Thyroid gland (tissue), 4 donors: ENCODE measurements at regions not wholly inside any gene's neighbourhood (a gene's known extent, or its start where the extent isn't known, plus 50 kb on each side); places are given as distances from the start of the nearest gene placed in this dataset.

Experiments used
- DNase-seq, 2 donors: peaks; one replicate each; pipeline ENCODE4 v3.0.0-alpha.2; 2019
- H3K27ac ChIP-seq, 3 donors: fragments of 200-600 bp; sonication (generic); 1 replicate in 2 of 3; 2 replicates in 1 of 3; pipeline ENCODE4 v1.5.1; 2016 to 2019; ENCODE audit warnings: mild to moderate bottlenecking in 1 of 3, moderate library complexity in 1 of 3
- H3K27me3 ChIP-seq: fragments of 200-600 bp; sonication (generic); one replicate; pipeline ENCODE4 v1.5.1; 2019
- H3K36me3 ChIP-seq, 2 donors: fragments of 200-600 bp; sonication (generic); one replicate each; pipeline ENCODE4 v1.5.1; 2016 to 2019
- H3K4me1 ChIP-seq, 2 donors: fragments of 200-600 bp; sonication (generic); one replicate each; pipeline ENCODE4 v1.5.1; 2017 to 2019
- H3K4me3 ChIP-seq, 3 donors: fragments of 200-600 bp; sonication (generic); replicated peaks in 1 of 3; 1 replicate in 2 of 3; 2 replicates in 1 of 3; pipeline ENCODE4 v1.5.1; 2016; ENCODE audit warnings: mild to moderate bottlenecking in 1 of 3
- H3K9me3 ChIP-seq: fragments of 200-600 bp; sonication (generic); one replicate; pipeline ENCODE4 v1.5.1; 2017
- CTCF ChIP-seq, 6 experiments: fragments of 200-600 bp in 3 of 6; fragments of 450-650 bp in 3 of 6; sonication (generic) in 3 of 6; IDR thresholded peaks; one replicate each; pipeline ENCODE4 v1.5.1; 2016 to 2019; ENCODE audit warnings: antibody characterized with exemption in 6 of 6, mild to moderate bottlenecking in 2 of 6, inconsistent platforms in 1 of 6, moderate library complexity in 1 of 6
- POLR2A ChIP-seq, 2 donors: fragments of 450-650 bp; IDR thresholded peaks; one replicate each; pipeline ENCODE4 v1.6.1; 2017; ENCODE audit warnings: antibody characterized with exemption in 2 of 2, mild to moderate bottlenecking in 2 of 2, moderate library complexity in 1 of 2
- WGBS, 2 donors: methylation state at CpG; one replicate each; pipeline ENCODE4 v1.1.5; 2017; 5-methylcytosine and 5-hydroxymethylcytosine counted together
- intact Hi-C: fragments of 100-400 bp; cut with DNase I; formaldehyde crosslinking; loops from one replicate; pipeline ENCODE4 v1.15.1; 2023

GRCh38 chr13:32828711-32829110 lies 187.5 kb upstream of the KL start:
- Histone ChIP-seq H3K4me3 (no peak overlapping the region), H3K9me3 (no peaks in the 10 kb centered on the region), H3K27ac (no peak overlapping the region), H3K4me1 (peaks cover 0 to 6% of the 10 kb centered on the region in 2 donors), H3K27me3 (no peaks in the 10 kb centered on the region), H3K36me3 (no peaks in the 10 kb centered on the region)
- TF ChIP-seq CTCF (IDR thresholded peaks at IDR 0.05) (no peak), POLR2A (IDR thresholded peaks at IDR 0.05) (no peak)
- intact Hi-C loops: no loop called here
- WGBS, 2 donors: 96 to 98% methylated on average over 6 of the region's 6 CpGs
- no peak for DNase-seq

GRCh38 chr13:32829269-32829668 lies 187.0 kb upstream of the KL start:
- no peak for TF ChIP-seq CTCF (IDR thresholded peaks at IDR 0.05)
- no peak for TF ChIP-seq POLR2A (IDR thresholded peaks at IDR 0.05)
- intact Hi-C loops: no loop called here
- H3K36me3 ChIP-seq: no peaks in the 10 kb centered on the region
- DNase-seq: no peak
- H3K4me1 ChIP-seq: peaks cover 0 to 6% of the 10 kb centered on the region in 2 donors
- WGBS, 2 donors: 69 to 78% methylated on average over 6 of the region's 6 CpGs
- no peaks in the 10 kb centered on the region for H3K27me3 ChIP-seq
- H3K9me3 ChIP-seq: no peaks in the 10 kb centered on the region
- no peak overlapping the region for H3K27ac ChIP-seq
- H3K4me3 ChIP-seq: no peak overlapping the region

- no peak for TF ChIP-seq CTCF (IDR thresholded peaks at IDR 0.05)
- no peak for TF ChIP-seq POLR2A (IDR thresholded peaks at IDR 0.05)
- peaks cover 0 to 6% of the 10 kb centered on the region in 2 donors for H3K4me1 ChIP-seq
- no peaks in the 10 kb centered on the region for H3K9me3 ChIP-seq
- no peaks in the 10 kb centered on the region for H3K27me3 ChIP-seq
- 80 to 86% methylated on average over 7 to 8 of the region's 8 CpGs for WGBS, 2 donors
- no peak for DNase-seq
- intact Hi-C loops: no loop called here
- H3K36me3 ChIP-seq: no peaks in the 10 kb centered on the region
- no peak overlapping the region for H3K27ac ChIP-seq
- H3K4me3 ChIP-seq: no peak overlapping the region
These were observed 186.4 kb upstream of the KL start for GRCh38 chr13:32829676-32830335.

GRCh38 chr13:32830336-32831031 lies 185.7 kb upstream of the KL start:
- DNase-seq: no peak
- H3K4me3 ChIP-seq: no peak overlapping the region

More at GRCh38 chr13:32830336-32831031, 185.7 kb upstream of the KL start:
- Histone ChIP-seq H3K27ac (no peak overlapping the region), H3K27me3 (no peaks in the 10 kb centered on the region), H3K4me1 (peaks cover 0 to 6% of the 10 kb centered on the region in 2 donors), H3K36me3 (no peaks in the 10 kb centered on the region), H3K9me3 (no peaks in the 10 kb centered on the region)
- intact Hi-C loops: no loop called here
- TF ChIP-seq POLR2A (IDR thresholded peaks at IDR 0.05) (no peak), CTCF (IDR thresholded peaks at IDR 0.05) (no peak)
- 81 to 86% methylated on average over 10 of the region's 10 CpGs for WGBS, 2 donors
